Adrenal gland (tissue), 9 donors: ENCODE measurements at regions not wholly inside any gene's neighbourhood (a gene's known extent, or its start where the extent isn't known, plus 50 kb on each side); places are given as distances from the start of the nearest gene placed in this dataset.
"Not testable (repeated sequence)": the region's sequence is repeated elsewhere in the genome, so short reads cannot be mapped to it uniquely, and the experiment has no call there.

Source experiments
- DNase-seq, 7 donors: peaks; one replicate each; pipeline ENCODE4 v3.0.0-alpha.2; 2019 to 2020
- H3K27ac ChIP-seq, 5 donors: fragments of 200-600 bp; sonication (generic) in 4 of 5; 1 replicate in 3 of 5; 2 replicates in 2 of 5; pipeline versions ENCODE4 v1.5.1 to v1.8.0; 2016 to 2020; ENCODE audit warnings: mild to moderate bottlenecking in 1 of 5
- H3K27me3 ChIP-seq: fragments of 200-600 bp; 2 replicates; pipeline ENCODE4 v1.8.0; 2021
- H3K36me3 ChIP-seq, 2 donors: fragments of 200-600 bp; replicated peaks in 1 of 2; 1 replicate in 1 of 2; 2 replicates in 1 of 2; pipeline versions ENCODE4 v1.5.1 to v1.8.0; 2018 to 2022
- H3K4me1 ChIP-seq, 2 donors: fragments of 200-600 bp; replicated peaks in 1 of 2; 1 replicate in 1 of 2; 2 replicates in 1 of 2; pipeline versions ENCODE4 v1.5.1 to v1.8.0; 2018 to 2021
- H3K4me3 ChIP-seq, 4 donors: fragments of 200-600 bp; sonication (generic) in 3 of 4; one replicate each; pipeline ENCODE4 v1.5.1; 2016 to 2018
- H3K9me3 ChIP-seq, 3 donors: fragments of 200-600 bp; sonication (generic) in 1 of 3; replicated peaks in 1 of 3; 1 replicate in 2 of 3; 2 replicates in 1 of 3; pipeline versions ENCODE4 v1.5.1 to v1.8.0; 2016 to 2021
- whole genome bisulfite sequencing, 4 donors: extraction: QIAGEN DNeasy Blood & Tissue Kit in 2 of 4; methylation state at CpG; one replicate each; pipeline versions ENCODE4 v1.1.5 to v1.1.7; 2013 to 2017; 5-methylcytosine and 5-hydroxymethylcytosine counted together
- intact Hi-C, 2 donors: fragments of 100-400 bp; cut with DNase I; formaldehyde crosslinking; loops; one replicate each; pipeline versions ENCODE4 v1.14.1 to v1.15.0; 2022 to 2023
- small RNA-seq, 2 donors: library from RNA; depleted of rRNA; stranded (forward); fragments of <200 nt; gene quantifications; one replicate each; pipeline ENCODE3, GENCODE V24; 2016
- donor health status: healthy with polysubstance abuse.
- donor health status: Bipolar disorder and iron deficiency.
- donor health status: DM: yes; HTN: yes; CAD: no.
- donor health status: DM: no; HTN: no; CAD: no.
- donor health status: DM: no; HTN: no; CAD: no.

- WGBS, 4 donors, result 51 to 75% (median 62%) methylated on average over 2 to 4 of the region's 4 CpGs
- intact Hi-C loops, H3K9me3 ChIP-seq, H3K27me3 ChIP-seq, H3K4me3 ChIP-seq, DNase-seq, H3K4me1 ChIP-seq, H3K36me3 ChIP-seq, H3K27ac ChIP-seq: not testable (repeated sequence)
These were observed 167.1 kb upstream of the LRRC61 start for GRCh38 chr7:150156015-150156414.

GRCh38 chr7:150158696-150159095 lies 164.5 kb upstream of the LRRC61 start:
- H3K27me3 ChIP-seq, H3K36me3 ChIP-seq, H3K4me1 ChIP-seq, intact Hi-C loops, H3K27ac ChIP-seq, H3K4me3 ChIP-seq, H3K9me3 ChIP-seq, DNase-seq: not testable (repeated sequence)
- whole genome bisulfite sequencing, 4 donors, result 76 to 97% (median 86%) methylated on average over 9 to 15 of the region's 15 CpGs

- H3K4me1 ChIP-seq, H3K36me3 ChIP-seq, intact Hi-C loops, H3K9me3 ChIP-seq, H3K27ac ChIP-seq, H3K27me3 ChIP-seq, H3K4me3 ChIP-seq, DNase-seq: not testable (repeated sequence)
- 71 to 86% (median 78%) methylated on average over 1 of the region's 1 CpG for WGBS, 4 donors
These were observed 153.6 kb upstream of the LRRC61 start for GRCh38 chr7:150169515-150169914.

- H3K27ac ChIP-seq, H3K4me1 ChIP-seq, H3K9me3 ChIP-seq, H3K27me3 ChIP-seq, H3K4me3 ChIP-seq, intact Hi-C loops, DNase-seq, H3K36me3 ChIP-seq: not testable (repeated sequence)
- WGBS, 4 donors, result 76 to 95% (median 83%) methylated on average over 2 to 3 of the region's 4 CpGs
These were observed 153.1 kb upstream of the LRRC61 start for GRCh38 chr7:150169943-150170490.

GRCh38 chr7:150183602-150184001 lies 139.6 kb upstream of the LRRC61 start:
- intact Hi-C loops, H3K27me3 ChIP-seq, H3K36me3 ChIP-seq, H3K4me3 ChIP-seq, H3K4me1 ChIP-seq, H3K9me3 ChIP-seq, H3K27ac ChIP-seq, DNase-seq: not testable (repeated sequence)
- WGBS, 4 donors, result 88 to 100% (median 91%) methylated on average over 1 of the region's 1 CpG

GRCh38 chr7:150189963-150190362 lies 133.2 kb upstream of the LRRC61 start:
- H3K4me3 ChIP-seq, H3K27ac ChIP-seq, H3K9me3 ChIP-seq, H3K4me1 ChIP-seq, H3K27me3 ChIP-seq, DNase-seq, H3K36me3 ChIP-seq, intact Hi-C loops: not testable (repeated sequence)
- 67 to 86% (median 74%) methylated on average over 1 of the region's 1 CpG for WGBS, 4 donors

GRCh38 chr7:150192541-150192940 lies 130.6 kb upstream of the LRRC61 start:
- H3K9me3 ChIP-seq, intact Hi-C loops, H3K4me3 ChIP-seq, H3K27me3 ChIP-seq, H3K36me3 ChIP-seq, H3K4me1 ChIP-seq, DNase-seq, H3K27ac ChIP-seq: not testable (repeated sequence)
- 63 to 72% (median 65%) methylated on average over 4 of the region's 4 CpGs for WGBS, 4 donors

- H3K27me3 ChIP-seq, intact Hi-C loops, H3K4me1 ChIP-seq, H3K27ac ChIP-seq, H3K36me3 ChIP-seq, H3K4me3 ChIP-seq, DNase-seq, H3K9me3 ChIP-seq: not testable (repeated sequence)
- 76 to 83% (median 79%) methylated on average over 3 of the region's 3 CpGs for WGBS, 4 donors
These were observed 129.3 kb upstream of the LRRC61 start for GRCh38 chr7:150193866-150194265.

Small RNA genes in the stretch of these regions (small RNA-seq; reads per million reads assigned to genes)
- gene AC092666.2, result 0 reads per million in 2 donors
